GM18909 (cell line): ENCODE measurements at regions not wholly inside any gene's neighbourhood (a gene's known extent, or its start where the extent isn't known, plus 50 kb on each side); places are given as distances from the start of the nearest gene placed in this dataset.
"Not testable (repeated sequence)": the region's sequence is repeated elsewhere in the genome, so short reads cannot be mapped to it uniquely, and the experiment has no call there.

Experiments
- ATAC-seq: cut with Tn5 transposase; IDR thresholded peaks from one replicate; pipeline ENCODE4 v1.9.1; 2021; ENCODE audit warnings: mild to moderate bottlenecking; ENCODE audit not compliant: unreplicated experiment, poor library complexity

DNA sequence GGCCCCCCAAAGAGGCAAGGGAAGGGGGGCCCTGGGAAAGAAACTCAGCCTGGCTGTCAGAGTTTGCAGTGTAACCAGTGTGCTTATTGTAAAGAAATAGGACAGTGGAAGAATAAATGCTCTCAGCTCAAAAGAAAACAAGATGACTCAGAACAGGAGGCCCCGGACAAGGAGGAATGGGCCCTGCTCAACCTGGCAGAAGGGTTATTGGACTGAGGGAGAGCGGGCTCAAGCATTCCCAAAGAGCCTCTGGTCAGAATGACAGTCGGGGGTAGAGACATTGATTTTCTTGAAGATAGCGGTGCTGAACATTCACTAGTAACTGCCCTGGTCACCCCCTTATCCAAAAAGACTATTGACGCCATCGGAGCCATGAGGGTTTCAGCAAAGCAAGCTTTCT lies 100.4 kb upstream of the OSBPL11 start:
- ATAC-seq = no peak

DNA sequence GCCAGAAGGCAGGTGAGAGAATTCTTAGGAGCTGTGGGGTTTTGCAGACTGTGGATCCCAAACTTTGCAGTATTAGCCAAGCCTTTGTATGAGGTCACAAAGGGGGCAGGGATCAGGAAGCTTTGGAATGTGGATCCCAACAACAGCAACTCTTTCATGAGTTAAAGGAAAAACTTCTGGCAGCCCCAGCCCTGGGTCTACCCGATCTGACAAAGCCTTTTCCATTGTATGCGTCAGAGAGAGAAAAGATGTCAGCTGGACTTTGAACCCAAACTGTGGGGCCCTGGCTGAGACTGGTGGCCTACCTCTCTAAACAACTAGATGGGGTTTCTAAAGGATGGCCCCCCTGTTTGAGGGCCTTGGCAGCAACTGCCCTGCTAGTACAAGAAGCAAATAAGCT lies 101.8 kb upstream of the OSBPL11 start:
- not testable (repeated sequence) for ATAC-seq

DNA sequence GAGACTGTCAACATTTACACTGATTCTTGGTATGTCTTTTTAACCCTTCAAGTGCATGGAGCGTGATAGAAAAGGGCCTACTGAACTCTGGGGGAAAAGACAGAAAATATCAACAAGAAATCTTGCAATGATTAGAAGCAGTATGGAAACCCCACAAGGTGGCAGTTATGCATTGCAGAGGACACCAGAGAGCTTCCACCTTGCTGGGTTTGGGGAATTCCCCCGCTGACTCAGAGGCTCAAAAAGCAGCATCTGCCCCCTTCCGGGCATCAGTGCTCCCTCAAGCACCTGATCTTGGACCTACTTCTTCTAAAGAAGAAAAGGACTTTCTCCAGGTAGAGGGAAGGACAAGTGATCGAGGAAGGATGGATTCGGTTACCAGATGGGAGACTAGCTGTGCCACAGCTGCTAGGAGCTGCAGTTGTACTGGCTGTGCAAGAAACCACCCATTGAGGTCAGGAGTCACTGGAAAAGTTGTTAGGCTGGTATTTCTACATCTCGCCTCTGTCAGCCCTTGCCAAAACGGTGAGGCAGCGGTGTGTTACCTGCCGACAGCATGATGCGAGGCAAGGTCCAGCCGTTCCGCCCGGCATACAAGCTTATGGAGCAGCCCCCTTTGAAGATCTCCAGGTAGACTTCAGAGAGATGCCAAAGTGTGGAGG lies 102.8 kb upstream of the OSBPL11 start:
- ATAC-seq = not testable (repeated sequence)

DNA sequence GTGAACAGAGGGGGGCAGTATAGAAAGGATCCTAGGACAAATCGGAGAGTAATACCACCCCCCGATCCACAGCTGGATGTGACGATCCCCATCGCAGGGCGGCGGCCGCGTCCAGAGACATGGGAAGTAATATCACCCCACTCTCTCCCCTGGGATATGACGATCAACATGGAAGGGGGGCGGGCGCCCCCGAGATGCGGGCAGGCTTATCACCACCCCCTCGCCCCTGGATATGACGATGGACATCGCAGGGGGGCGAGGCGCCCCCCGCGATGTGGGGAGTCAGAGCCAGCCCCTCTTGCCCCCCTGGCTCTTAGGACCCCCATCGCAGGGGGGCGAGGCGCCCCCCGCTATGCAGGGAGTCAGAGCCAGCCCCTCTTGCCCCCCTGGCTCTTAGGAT lies 120.4 kb upstream of the OSBPL11 start:
- ATAC-seq = no peak

DNA sequence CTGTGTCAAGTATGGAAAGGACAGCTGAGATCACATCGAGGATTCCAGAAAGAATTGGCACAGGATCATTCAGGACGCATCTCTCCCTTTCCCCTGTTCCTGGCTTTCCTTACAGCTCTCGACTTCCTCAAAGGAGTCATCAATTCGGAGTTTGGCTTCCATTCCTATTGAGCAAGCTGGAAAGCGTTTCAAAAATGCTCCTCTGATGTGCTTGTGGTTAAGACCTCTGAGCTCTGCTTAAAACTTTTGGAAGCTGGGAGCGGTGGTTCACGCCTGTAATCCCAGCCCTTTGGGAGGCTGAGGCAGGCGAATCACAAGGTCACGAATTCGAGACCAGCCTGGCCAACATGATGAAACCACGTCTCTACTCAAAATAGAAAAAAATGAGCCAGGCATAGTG lies 136.9 kb upstream of the OSBPL11 start:
- not testable (repeated sequence) for ATAC-seq

DNA sequence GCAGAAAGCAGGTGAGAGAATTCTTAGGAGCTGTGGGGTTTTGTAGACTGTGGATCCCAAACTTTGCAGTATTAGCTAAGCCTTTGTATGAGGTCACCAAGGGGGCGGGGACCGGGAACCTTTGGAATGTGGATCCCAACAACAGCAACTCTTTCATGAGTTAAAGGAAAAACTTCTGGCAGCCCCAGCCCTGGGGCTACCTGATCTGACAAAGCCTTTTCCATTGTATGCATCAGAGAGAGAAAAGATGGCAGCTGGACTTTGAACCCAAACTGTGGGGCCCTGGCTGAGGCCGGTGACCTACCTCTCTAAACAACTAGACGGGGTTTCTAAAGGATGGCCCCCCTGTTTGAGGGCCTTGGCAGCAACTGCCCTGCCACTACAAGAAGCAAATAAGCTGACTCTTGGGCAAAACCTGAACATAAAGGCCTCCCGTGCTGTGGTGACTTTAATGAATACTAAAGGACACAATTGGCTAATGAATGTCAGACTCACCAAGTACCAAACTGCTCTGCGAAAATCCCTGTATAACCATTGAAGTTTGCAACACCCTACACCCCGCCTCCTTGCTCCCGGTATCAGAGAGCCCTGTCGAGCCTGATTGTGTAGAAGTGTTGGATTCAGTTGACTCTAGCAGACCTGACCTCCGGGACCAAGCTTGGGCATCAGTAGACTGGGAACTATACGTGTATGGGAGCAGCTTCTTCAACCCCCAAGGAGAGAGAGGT lies 146.9 kb upstream of the OSBPL11 start:
- not testable (repeated sequence) for ATAC-seq

DNA sequence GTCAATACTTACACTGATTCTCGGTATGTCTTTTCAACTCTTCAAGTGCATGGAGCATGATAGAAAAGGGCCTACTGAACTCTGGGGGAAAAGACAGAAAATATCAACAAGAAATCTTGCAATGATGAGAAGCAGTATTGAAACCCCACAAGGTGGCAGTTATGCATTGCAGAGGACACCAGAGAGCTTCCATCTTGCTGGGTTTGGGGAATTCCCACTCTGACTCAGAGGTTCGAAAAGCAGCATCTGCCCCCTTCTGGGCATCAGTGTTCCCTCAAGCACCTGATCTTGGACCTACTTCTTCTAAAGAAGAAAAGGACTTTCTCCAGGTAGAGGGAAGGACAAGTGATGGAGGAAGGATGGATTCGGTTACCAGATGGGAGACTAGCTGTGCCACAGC lies 147.5 kb upstream of the OSBPL11 start:
- ATAC-seq = not testable (repeated sequence)

DNA sequence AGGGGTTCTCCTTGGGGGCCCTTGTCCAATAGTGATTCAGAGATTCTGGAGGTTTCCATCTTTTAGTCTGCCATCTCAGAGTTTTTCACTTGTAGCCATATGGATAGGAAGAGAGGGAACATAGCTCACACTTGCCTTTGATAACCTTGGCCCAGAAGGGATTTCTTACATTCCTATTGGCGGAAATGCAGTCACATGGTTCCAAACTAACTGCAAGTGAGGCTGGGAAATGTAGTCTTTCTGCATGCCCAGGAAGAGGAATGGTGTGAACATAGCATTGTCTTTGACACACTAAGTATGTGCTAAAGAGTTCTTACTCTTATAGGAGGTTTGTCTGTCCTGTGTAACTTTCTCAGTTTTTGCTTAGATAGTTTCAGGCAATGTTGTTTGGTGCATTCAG lies 161.8 kb upstream of the OSBPL11 start:
- not testable (repeated sequence) for ATAC-seq

DNA sequence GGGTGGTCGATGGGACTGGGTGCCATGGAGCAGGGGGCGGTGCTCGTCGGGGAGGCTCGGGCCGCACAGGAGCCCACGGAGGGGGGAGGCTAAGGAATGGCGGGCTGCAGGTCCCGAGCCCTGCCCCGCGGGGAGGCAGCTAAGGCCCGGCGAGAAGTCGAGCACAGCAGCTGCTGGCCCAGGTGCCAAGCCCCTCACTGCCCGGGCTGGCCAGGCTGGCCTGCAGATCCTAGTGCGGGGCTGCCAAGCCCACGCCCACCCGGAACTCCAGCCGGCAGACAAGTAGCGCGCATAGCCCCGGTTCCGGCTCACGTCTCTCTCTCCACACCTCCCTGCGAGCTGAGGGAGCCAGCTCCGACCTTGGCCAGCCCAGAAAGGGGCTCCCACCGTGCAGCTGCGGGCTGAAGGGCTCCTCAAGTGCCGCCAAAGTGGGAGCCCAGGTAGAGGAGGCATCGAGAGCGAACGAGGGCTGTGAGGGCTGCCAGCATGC lies 163.4 kb upstream of the OSBPL11 start:
- not testable (repeated sequence) for ATAC-seq

DNA sequence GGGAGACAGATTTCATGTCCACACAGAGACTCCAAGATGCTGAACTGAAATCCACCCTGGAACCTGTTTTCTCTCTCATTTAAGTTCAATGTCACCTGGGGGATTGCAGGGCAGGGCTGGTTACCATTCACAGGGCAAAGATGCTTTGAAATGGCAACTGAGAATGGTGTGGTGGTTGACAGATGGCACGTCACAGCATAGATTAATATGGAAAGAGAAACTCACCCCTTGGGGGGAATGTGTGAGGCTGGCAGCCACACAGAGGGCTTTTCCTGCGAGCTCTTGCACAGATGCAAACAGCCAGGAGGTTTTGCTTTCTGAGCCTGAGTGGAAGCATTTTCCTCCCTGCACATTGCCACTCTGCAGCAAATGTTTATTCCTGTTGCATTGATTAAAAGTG lies 167.3 kb upstream of the OSBPL11 start:
- not testable (repeated sequence) for ATAC-seq

DNA sequence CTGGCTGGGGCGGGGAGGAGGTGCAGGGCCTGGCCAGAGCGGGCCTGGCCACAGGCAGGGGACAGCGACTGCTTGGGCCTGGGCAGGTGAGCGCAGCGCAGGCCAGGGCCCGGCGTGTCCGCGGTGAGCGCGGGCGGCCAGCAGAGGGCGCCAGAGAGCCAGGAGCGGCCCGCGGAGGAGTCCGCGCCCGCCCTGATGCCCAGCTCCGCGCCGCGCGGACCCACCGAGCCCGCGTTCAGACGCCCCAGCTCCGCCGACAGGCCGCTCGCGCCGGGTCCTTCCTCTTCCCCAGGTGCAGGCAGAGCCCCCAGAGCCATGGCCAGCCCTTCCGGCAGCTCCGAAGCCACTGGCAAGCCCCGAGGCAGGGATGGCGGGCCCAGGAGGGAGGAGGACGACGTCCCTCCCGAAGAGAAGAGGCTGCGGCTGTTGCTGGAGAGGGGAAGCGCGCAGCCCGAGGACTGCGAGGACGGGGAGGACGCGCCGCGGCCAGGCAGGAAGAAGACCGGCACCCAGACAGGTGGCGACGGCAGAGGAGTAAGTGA lies 171.1 kb upstream of the OSBPL11 start:
- not testable (repeated sequence) for ATAC-seq

DNA sequence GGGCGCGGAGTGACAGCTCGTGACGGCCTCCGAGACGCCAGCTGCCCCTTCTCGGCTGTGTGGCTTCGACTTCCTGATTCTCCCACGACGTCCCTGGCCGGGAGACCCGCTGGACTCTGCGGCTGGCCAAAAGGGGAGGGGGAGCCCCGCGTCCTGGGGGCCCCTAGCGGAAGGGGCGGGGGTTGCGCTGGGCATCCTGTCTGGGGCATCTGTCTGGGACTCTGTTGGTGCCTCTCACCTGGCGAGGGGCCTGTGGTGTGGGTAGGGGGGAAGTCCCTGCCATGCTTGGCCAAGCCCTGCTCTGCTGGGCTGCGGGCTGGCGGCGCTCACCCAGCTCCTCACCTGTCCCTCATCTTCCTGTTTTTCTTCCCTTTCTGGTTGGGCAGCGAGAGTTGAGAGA lies 171.6 kb upstream of the OSBPL11 start:
- ATAC-seq = not testable (repeated sequence)

DNA sequence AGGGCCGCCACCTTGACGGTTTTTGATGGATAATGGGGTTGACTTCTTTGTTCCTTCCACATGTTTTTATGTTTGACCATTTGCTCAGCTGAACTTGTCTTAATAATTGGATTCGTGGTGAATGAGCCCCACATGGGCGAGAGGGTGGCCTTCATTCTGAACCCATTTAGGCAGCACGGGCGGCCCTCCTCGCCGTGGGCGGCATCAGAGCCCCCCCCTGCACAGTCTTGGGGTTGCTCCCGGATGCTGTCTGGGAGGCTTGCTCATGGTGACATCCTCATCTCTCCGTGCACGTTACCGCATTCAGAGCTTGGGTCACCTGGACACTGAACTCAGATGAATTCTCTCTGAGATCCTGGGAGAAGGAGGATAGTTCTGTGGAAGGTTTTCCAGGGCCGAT lies 172.3 kb upstream of the OSBPL11 start:
- no peak for ATAC-seq

DNA sequence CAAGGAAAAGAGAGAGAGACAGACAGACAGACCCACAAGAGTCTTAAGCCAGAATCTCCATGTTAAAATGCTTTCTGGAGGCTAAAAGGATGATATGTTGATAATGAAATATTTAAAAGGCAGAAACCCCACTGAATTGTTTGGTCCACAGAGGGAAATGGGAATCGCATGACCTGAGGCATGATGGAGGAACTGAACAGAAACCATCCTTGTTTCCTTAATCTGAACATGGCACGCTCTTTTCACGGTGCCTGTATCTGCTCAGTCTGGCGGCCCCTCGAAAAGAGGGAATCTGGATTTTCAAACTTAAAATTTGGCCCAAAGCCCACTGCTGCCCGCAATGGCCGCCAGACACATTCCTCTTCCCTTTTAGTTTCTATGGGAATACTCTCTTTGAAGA lies 173.5 kb upstream of the OSBPL11 start:
- not testable (repeated sequence) for ATAC-seq

DNA sequence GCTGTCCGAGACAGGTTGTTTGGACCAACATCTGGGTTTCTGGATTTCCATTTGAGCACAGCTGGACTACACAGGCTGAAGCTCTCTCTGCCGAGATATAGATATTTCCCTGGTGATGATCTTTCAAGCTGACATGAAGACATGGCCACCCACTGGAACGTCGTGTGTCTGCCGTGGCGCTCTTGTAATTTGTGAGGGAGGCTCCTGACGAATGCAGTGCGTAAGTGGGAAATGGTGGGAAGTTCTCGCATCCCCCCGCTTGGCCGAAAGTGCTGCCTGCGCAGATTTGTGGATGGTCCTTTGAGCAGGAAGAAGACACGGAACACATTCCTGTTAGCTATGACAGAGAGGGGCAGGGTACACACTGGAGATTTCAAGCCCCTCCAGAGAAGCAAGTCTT lies 176.2 kb upstream of the OSBPL11 start:
- ATAC-seq = not testable (repeated sequence)

DNA sequence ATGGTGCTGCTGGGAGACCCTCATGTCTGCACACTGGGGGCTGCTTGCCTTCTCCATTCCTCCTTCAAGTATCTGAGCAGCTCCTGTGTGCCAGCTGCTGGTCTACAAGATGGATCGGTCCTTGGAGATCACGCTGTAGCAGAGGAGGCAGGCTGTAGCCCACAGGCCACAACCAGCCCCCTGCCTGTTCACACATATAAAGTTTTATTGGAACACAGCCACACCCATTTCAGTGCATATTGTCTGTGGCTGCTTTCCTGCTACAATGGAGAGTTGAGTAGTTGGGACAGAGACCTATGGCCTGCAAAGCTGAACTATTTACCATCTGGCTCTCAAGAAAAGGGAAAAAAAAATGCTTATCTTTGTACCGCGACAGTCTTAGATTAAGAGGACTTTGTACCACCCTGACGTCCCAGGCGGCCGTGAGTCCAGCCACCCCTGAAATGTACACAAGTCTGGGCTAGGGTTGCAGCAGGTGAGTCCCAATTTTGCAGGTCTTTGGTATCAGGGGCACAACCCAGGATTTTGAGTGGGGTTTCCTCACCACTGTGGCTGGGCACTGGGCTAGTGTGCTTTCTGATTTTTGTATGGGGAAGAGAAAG lies 179.2 kb upstream of the OSBPL11 start:
- not testable (repeated sequence) for ATAC-seq

DNA sequence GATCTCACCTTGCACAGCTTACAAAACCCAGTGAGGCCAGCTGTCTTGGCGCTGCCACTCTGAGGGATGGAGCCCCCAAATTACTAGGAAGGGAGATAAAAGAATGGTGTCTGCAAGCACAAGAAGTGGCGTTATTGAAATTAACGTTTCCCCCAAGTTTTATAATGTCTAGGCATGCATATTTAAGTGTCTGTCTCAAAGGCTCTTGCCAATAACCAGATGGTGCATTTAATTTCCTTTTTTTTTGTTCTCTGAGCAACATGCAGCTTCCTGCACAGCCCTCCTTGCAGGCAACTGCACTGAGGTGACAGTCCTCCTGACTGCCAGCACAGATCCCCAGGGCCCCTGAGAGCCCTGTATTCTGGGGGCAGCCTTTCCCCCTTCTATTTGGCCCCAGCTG lies 179.8 kb upstream of the OSBPL11 start:
- not testable (repeated sequence) for ATAC-seq

DNA sequence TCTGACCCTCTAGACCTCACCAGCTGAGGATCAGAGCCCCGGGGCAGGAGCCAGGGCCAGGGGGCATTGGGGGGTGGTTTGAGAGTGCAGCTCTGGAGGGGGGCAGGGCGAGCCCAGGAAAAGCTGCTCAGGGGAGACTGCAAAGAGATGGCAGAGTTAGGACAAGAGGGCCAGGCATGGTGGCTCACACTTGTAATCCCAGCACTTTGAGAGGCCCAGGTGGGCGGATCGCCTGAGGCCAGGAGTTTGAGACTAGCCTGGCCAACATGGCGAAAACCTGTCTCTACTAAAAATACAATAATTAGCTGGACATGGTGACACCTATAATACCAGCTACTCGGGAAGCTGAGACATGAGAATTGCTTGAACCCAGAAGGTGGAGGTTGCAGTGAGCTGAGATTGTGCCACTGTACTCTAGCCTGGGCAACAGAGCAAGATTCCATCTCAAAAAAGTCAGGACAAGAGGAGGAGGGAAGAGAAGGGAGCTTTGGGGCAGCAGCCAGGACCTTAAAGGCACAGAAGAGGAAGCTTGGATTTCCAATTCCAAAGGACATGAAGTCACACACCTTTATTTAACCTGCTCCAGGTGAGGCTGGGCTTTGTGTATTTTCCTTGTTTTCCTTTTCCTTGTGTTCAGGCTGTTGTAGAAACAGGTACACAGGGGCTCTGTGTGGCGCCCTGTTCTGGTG lies 180.5 kb upstream of the OSBPL11 start:
- ATAC-seq = not testable (repeated sequence)

DNA sequence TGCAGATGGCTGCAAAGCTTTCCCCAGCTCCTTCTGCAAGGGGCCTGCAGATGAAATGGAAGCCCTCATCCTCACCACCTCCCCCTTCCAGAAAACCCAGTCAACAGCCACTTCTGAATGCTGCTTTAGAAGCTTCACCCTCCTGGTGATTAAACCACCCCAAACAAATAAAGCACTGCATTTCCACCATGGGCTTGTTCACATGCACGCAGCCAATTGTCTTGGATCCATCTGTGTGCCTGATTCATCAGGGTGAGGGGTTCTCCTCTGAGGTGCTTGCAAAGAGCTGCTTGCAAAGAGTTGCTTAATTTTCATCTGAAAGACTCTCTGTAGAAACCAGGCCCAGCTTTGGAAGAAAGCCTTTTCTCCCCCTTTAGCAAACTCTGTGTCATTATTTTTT lies 184.0 kb upstream of the OSBPL11 start:
- not testable (repeated sequence) for ATAC-seq

DNA sequence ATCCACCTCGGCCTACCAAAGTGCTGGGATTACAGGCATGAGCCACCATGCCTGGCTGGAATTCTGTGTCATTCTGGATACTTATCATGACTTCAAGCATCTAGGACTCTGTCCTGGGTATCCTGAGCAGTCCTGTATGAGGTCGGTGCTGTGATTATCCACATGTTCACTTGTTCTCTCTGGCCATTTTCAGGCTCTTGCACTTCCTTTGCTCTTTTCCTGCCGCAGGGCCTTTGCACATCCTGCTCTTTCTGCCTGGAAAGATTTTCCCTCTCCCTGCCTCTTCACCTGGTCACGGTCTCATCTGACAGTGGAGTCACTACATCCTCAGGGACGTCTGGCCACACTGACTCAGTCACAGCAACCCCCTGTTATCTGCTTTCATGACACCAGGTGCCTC lies 184.6 kb upstream of the OSBPL11 start:
- not testable (repeated sequence) for ATAC-seq
